DMS153 treated with DMSO at 0.1 percent for 48 hours (cell line): ENCODE measurements at regions not wholly inside any gene's neighbourhood (a gene's known extent, or its start where the extent isn't known, plus 50 kb on each side); places are given as distances from the start of the nearest gene placed in this dataset.

ENCODE experiments used
- DNase-seq: peaks from one replicate; lab custom pipeline; 2025; ENCODE audit not compliant: unreplicated experiment; lab: John Stamatoyannopoulos, UW

- DNase-seq: no peak
Measured at GRCh38 chr1:83773059-83773458, 225.9 kb downstream of the TTLL7 start.

GRCh38 chr1:83770319-83770661 is 228.6 kb downstream of the TTLL7 start:
- DNase-seq: no peak

GRCh38 chr1:83769594-83770318 is 229.2 kb downstream of the TTLL7 start:
- no peak for DNase-seq

GRCh38 chr1:83769072-83769471 is 229.9 kb downstream of the TTLL7 start:
- no peak for DNase-seq

GRCh38 chr1:83766241-83766691 is 232.7 kb downstream of the TTLL7 start:
- DNase-seq: no peak

- no peak for DNase-seq
Measured at GRCh38 chr1:83765125-83765524, 233.8 kb downstream of the TTLL7 start.

- DNase-seq: no peak
Measured at GRCh38 chr1:83764209-83764608, 234.7 kb downstream of the TTLL7 start.

GRCh38 chr1:83763361-83764095 is 235.4 kb downstream of the TTLL7 start:
- DNase-seq: no peak

- DNase-seq: no peak
Measured at GRCh38 chr1:83762416-83762815, 236.5 kb downstream of the TTLL7 start.

- DNase-seq: no peak
Measured at GRCh38 chr1:83762039-83762365, 236.9 kb downstream of the TTLL7 start.

GRCh38 chr1:83761167-83762038 is 237.5 kb downstream of the TTLL7 start:
- DNase-seq: no peak

GRCh38 chr1:83760226-83761021 is 238.5 kb downstream of the TTLL7 start:
- no peak for DNase-seq

GRCh38 chr1:83756984-83757717 is 241.8 kb downstream of the TTLL7 start:
- no peak for DNase-seq

GRCh38 chr1:83751602-83752001 is 247.3 kb downstream of the TTLL7 start:
- DNase-seq: no peak

GRCh38 chr1:83750201-83750600 is 248.7 kb downstream of the TTLL7 start:
- DNase-seq: no peak

- no peak for DNase-seq
Measured at GRCh38 chr1:83747853-83748482, 251.0 kb downstream of the TTLL7 start.

- DNase-seq: no peak
Measured at GRCh38 chr1:83746234-83746633, 252.7 kb downstream of the TTLL7 start.

- no peak for DNase-seq
Measured at GRCh38 chr1:83742446-83742845, 256.5 kb downstream of the TTLL7 start.

GRCh38 chr1:83741770-83742169 is 257.2 kb downstream of the TTLL7 start:
- DNase-seq: no peak

GRCh38 chr1:83741348-83741747 is 257.6 kb downstream of the TTLL7 start:
- no peak for DNase-seq
